Esophagus muscularis mucosa (tissue), 4 donors: ENCODE measurements at regions not wholly inside any gene's neighbourhood (a gene's known extent, or its start where the extent isn't known, plus 50 kb on each side); places are given as distances from the start of the nearest gene placed in this dataset.
A peak's percentile ranks its signal among the peaks of the same experiment; 100 is the strongest.

Source experiments
- DNase-seq: peaks from one replicate; pipeline ENCODE4 v3.0.0-alpha.2; 2017; ENCODE audit errors: extremely low spot score
- H3K27ac ChIP-seq, 4 donors: fragments of 200-600 bp; sonication (generic); replicated peaks in 1 of 4; 1 replicate in 3 of 4; 2 replicates in 1 of 4; pipeline ENCODE4 v1.5.1; 2016 to 2019; ENCODE audit warnings: mild to moderate bottlenecking in 1 of 4
- H3K27me3 ChIP-seq, 4 donors: fragments of 200-600 bp; sonication (generic); one replicate each; pipeline versions ENCODE4 v1.5.1 to v1.6.0; 2016 to 2019
- H3K36me3 ChIP-seq, 4 donors: fragments of 200-600 bp; sonication (generic); one replicate each; pipeline ENCODE4 v1.5.1; 2016 to 2019
- H3K4me1 ChIP-seq, 4 donors: fragments of 200-600 bp; sonication (generic); one replicate each; pipeline ENCODE4 v1.5.1; 2016 to 2019
- H3K4me3 ChIP-seq, 4 donors: fragments of 200-600 bp; sonication (generic); 1 replicate in 2 of 4; 2 replicates in 2 of 4; pipeline ENCODE4 v1.5.1; 2016 to 2019; ENCODE audit warnings: mild to moderate bottlenecking in 4 of 4, moderate library complexity in 1 of 4
- H3K9me3 ChIP-seq, 4 donors: fragments of 200-600 bp; sonication (generic); 1 replicate in 3 of 4; 2 replicates in 1 of 4; pipeline ENCODE4 v1.5.1; 2016 to 2019
- EP300 ChIP-seq: sonication (generic); formaldehyde crosslinking; IDR thresholded peaks from one replicate; pipeline ENCODE4 v1.6.1; 2017; ENCODE audit warnings: antibody characterized with exemption
- POLR2A ChIP-seq: fragments of 450-650 bp; IDR thresholded peaks from one replicate; pipeline ENCODE4 v1.6.1; 2017; ENCODE audit warnings: antibody characterized with exemption, moderate library complexity, mild to moderate bottlenecking, low read depth
- POLR2AphosphoS5 ChIP-seq, 2 donors: sonication (generic); formaldehyde crosslinking; IDR thresholded peaks; one replicate each; pipeline ENCODE4 v1.6.1; 2017; ENCODE audit warnings: antibody characterized with exemption in 2 of 2
- WGBS: methylation state at CpG from one replicate; pipeline ENCODE4 v1.1.5; 2018; 5-methylcytosine and 5-hydroxymethylcytosine counted together
- intact Hi-C: fragments of 100-400 bp; cut with DNase I; formaldehyde crosslinking; loops from one replicate; pipeline ENCODE4 v1.15.1; 2023
- TF ChIP-seq, protein P1 (sequence below), 3 experiments: fragments of 200-600 bp in 2 of 3; fragments of 450-650 bp in 1 of 3; sonication (generic) in 2 of 3; IDR thresholded peaks; one replicate each; pipeline ENCODE4 v1.5.1; 2017 to 2019; ENCODE audit warnings: antibody characterized with exemption in 3 of 3, mild to moderate bottlenecking in 2 of 3, moderate library complexity in 1 of 3

DNA sequence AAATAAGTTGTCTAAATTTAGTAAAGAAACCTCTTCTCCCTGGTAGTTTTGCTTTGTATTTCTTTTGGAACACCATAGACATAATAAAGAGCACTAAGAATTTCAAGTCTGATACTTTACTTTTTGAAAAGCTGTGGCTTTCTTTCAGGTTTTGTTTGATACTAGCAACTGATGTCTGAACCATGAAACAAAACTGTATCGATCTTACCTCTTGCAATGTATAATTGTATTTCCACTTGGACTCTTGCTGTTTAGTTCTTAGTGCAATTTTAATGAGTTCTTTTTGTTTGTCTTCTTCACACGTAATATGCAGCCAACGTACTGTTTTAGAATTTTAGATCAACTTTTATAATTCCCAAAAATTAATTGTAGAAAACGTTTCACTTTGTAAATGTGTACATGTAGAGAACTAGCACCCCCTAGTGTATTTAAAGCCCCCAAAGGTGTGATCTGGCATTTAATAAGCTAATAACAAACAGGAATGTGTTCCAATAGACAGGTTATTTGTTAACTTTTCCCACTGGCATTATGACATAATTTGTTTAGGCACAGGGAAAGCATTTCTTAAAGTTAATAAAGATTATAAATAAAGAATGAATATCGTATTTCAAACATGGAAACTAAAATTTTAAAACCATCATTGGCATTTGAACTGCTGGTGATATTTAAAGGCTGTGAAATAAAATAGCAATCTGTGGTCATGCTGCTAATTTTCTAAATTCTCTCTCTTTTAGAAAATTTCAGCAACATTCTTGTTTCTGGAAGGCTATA is 289.1 kb upstream of the DNAJC19 start:
- Histone ChIP-seq H3K4me3 (no peak overlapping the region), H3K27ac (no peak overlapping the region), H3K4me1 (no peaks in the 10 kb centered on the region), H3K36me3 (no peaks in the 10 kb centered on the region), H3K9me3 (no peaks in the 10 kb centered on the region), H3K27me3 (no peaks in the 10 kb centered on the region)
- DNase-seq = no peak
- TF ChIP-seq POLR2AphosphoS5 (IDR thresholded peaks at IDR 0.05) = no peak
- no peak for TF ChIP-seq POLR2A
- TF ChIP-seq, protein P1, sequence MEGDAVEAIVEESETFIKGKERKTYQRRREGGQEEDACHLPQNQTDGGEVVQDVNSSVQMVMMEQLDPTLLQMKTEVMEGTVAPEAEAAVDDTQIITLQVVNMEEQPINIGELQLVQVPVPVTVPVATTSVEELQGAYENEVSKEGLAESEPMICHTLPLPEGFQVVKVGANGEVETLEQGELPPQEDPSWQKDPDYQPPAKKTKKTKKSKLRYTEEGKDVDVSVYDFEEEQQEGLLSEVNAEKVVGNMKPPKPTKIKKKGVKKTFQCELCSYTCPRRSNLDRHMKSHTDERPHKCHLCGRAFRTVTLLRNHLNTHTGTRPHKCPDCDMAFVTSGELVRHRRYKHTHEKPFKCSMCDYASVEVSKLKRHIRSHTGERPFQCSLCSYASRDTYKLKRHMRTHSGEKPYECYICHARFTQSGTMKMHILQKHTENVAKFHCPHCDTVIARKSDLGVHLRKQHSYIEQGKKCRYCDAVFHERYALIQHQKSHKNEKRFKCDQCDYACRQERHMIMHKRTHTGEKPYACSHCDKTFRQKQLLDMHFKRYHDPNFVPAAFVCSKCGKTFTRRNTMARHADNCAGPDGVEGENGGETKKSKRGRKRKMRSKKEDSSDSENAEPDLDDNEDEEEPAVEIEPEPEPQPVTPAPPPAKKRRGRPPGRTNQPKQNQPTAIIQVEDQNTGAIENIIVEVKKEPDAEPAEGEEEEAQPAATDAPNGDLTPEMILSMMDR (IDR thresholded peaks at IDR 0.05) = peak in 2 of 3 experiments; percentile 17 to 36
- TF ChIP-seq EP300 = no peak
- 51% methylated on average over 5 of the region's 5 CpGs for WGBS
- intact Hi-C loops = no loop called here

DNA sequence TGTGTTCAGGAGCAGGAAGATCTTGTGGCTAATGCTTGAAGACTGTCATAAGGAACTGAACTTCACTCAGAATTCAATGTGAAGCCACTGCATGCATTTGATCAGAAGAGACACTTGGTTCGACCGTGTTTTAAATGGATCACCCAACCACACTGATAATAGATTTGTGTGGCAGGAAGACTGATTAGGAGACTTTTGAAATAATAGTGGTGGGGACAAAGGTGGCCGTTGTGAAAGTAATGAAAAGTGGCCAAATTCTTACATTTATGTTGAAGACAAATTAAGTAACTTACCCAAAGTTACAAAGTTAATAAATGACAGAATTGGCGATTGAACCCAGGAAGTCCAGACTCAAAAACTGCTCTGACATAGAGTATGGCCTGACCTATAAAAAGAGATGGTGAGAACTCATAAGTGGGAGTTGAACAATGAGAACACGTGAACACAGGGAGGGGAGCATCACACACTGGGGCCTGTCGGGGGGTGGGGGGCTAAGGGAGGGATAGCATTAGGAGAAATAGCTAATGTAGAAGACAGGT is 286.9 kb upstream of the DNAJC19 start:
- Histone ChIP-seq H3K4me1 (no peaks in the 10 kb centered on the region), H3K9me3 (no peaks in the 10 kb centered on the region), H3K4me3 (no peak overlapping the region), H3K27me3 (no peaks in the 10 kb centered on the region), H3K27ac (no peak overlapping the region), H3K36me3 (no peaks in the 10 kb centered on the region)
- no peak for TF ChIP-seq POLR2AphosphoS5 (IDR thresholded peaks at IDR 0.05)
- TF ChIP-seq POLR2A = no peak
- TF ChIP-seq, protein P1 (IDR thresholded peaks at IDR 0.05) = no peak
- no peak for TF ChIP-seq EP300
- no peak for DNase-seq
- 75% methylated on average over 6 of the region's 6 CpGs for WGBS
- intact Hi-C loops = no loop called here

DNA sequence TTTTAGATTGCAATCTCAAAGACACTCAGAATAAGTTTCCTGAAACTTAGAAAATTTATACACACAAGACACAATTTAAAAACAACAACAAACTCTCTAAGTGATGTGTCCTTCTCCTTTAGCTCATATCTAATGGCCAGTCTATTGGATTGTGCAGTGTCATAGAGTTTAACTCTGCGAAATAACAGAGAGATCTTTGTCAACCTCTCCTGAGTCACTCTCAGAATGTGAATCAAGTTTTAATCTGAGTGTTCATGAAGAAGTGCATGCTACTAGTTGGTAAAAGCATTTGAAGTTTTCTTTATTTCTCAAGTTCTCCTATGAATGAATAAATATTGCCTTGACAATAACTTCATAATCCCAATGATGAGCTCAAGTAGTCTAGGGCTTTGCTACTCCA is 284.5 kb upstream of the DNAJC19 start:
- no peaks in the 10 kb centered on the region for H3K9me3 ChIP-seq
- WGBS = 85% methylated on average over 1 of the region's 1 CpG
- no peak for TF ChIP-seq POLR2A
- no peak for TF ChIP-seq EP300
- no peak for TF ChIP-seq POLR2AphosphoS5 (IDR thresholded peaks at IDR 0.05)
- TF ChIP-seq, protein P1 (IDR thresholded peaks at IDR 0.05) = no peak
- H3K4me3 ChIP-seq = no peak overlapping the region
- intact Hi-C loops = no loop called here
- no peaks in the 10 kb centered on the region for H3K36me3 ChIP-seq
- H3K27me3 ChIP-seq = no peaks in the 10 kb centered on the region
- H3K4me1 ChIP-seq = no peaks in the 10 kb centered on the region
- DNase-seq = no peak
- H3K27ac ChIP-seq = no peak overlapping the region

DNA sequence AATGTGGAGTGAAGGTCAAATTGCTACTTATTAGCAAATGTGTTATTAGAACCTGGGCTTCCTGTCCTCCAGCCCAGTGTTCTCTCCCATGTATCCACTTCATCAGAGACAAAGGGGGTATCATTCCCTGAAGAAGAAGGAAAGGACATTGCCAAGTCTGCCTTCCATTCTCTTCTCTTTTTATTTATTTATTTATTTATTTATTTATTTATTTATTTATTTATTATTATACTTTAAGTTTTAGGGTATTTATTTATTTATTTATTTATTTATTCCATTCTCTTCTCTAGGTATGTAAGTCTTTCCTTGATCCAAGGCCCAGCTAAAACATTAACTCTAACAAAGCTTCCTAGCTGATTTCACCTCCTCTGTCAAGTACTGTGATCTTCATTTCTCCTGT is 277.8 kb upstream of the DNAJC19 start:
- no peaks in the 10 kb centered on the region for H3K9me3 ChIP-seq
- H3K27me3 ChIP-seq = no peaks in the 10 kb centered on the region
- no peaks in the 10 kb centered on the region for H3K4me1 ChIP-seq
- intact Hi-C loops = no loop called here
- H3K4me3 ChIP-seq = no peak overlapping the region
- H3K27ac ChIP-seq = no peak overlapping the region
- TF ChIP-seq, protein P1 (IDR thresholded peaks at IDR 0.05) = no peak
- no peak for TF ChIP-seq EP300
- no peak for TF ChIP-seq POLR2AphosphoS5 (IDR thresholded peaks at IDR 0.05)
- no peak for TF ChIP-seq POLR2A
- no peaks in the 10 kb centered on the region for H3K36me3 ChIP-seq
- DNase-seq = no peak
